ELF-1 (cell line): ENCODE measurements at regions not wholly inside any gene's neighbourhood (a gene's known extent, or its start where the extent isn't known, plus 50 kb on each side); places are given as distances from the start of the nearest gene placed in this dataset.

ENCODE experiments used
- DNase-seq: peaks from one replicate; pipeline ENCODE4 v3.0.0-alpha.2; 2016; ENCODE audit warnings: low read depth, low spot score

- DNase-seq, result no peak
Measured at GRCh38 chr2:60657673-60658072, 98.4 kb upstream of the PAPOLG start.

GRCh38 chr2:60659026-60659425 lies 97.0 kb upstream of the PAPOLG start:
- DNase-seq, result no peak

GRCh38 chr2:60661073-60661738 lies 94.9 kb upstream of the PAPOLG start:
- DNase-seq, result no peak

DNA sequence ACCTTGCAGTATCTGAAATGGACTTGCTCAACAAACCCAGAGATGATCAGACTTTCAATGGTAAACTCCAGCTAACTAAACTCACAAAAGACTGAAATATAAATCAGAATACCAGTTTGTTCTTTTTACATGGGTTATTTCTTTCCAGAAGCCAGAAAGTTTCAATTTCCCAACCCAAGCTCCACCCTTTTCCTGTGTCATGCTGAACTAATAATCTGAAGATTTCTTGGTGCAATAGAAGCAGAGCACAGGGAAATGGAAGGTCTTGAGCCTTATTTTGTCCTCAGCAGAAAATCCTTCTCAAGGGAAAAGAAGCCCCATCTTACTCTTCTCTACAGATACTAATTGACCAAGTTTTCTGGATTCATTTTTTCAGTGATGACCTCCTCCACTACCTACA lies 93.3 kb upstream of the PAPOLG start:
- no peak for DNase-seq

- DNase-seq, result no peak
Measured at GRCh38 chr2:60671966-60672365, 84.1 kb upstream of the PAPOLG start.

DNA sequence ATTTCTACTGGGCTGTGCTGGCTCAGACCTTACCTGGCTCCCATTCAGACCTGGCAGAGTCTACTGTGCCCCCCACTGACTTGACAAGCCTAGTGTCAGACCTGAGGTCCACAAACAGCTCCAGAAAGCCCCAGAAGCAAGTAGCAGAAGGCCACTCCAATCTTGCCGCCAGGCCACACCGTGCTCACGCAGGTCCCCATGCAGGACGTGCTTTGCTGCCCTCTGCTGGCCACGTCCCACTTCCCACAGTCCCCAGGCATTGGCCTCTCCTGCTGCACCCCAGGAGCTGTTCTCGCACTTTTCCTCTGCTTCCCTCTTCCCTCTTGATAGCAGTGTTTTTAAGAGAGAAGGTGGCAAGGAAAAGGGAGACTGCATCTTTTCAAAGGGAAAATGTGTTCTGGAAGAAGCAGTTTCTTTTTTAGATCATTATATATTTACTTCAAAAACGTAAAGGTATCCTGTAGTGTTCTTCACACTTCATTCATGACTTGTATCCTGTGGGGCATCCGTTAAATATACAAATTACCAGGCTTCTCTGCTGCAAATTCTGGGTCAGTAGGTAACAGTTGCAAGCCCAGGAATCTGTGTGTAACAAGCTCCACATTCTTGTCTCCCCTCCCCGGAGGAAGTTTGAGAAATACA lies 81.4 kb upstream of the PAPOLG start:
- DNase-seq, result peak; percentile 90

DNA sequence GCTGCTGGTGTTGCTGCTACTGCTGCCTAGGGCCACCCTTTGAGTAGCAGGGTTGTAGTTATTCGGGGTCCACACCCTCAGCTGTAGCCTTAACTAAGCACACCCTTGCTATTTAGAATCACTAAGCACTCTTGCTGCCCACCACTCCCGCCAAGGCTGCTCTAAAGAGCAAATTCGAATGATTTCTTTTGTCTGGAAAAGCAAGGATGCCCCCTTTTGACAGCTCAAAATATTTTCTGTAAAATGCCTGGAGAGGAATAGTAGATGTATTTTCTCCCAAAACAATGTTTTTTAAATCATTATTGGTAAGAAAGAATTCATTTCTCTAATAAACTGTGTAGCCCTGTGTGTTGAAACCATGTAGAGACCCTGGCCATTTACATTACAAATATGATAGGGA lies 80.8 kb upstream of the PAPOLG start:
- DNase-seq, result no peak

GRCh38 chr2:60676706-60677330 lies 79.2 kb upstream of the PAPOLG start:
- DNase-seq, result no peak

DNA sequence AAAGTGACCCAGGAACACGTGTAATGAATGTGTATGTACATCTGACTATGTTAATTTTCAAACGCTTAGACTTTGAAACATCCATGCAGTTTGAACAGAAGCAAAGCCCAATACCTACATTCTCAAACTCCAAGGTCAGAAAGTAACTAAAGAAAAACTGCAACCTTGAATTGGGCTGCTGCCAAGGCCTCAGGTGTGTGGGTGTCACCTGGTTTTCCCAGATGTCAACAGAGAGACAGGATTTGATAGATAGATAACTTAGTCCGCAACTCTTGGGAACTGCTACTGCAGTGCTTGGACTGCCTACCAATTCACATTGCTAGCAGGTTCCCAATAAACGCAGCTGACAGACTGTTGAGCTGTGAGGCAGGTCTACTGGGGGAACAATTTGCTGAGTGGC lies 78.7 kb upstream of the PAPOLG start:
- DNase-seq, result no peak

GRCh38 chr2:60678551-60678950 lies 77.5 kb upstream of the PAPOLG start:
- no peak for DNase-seq

DNA sequence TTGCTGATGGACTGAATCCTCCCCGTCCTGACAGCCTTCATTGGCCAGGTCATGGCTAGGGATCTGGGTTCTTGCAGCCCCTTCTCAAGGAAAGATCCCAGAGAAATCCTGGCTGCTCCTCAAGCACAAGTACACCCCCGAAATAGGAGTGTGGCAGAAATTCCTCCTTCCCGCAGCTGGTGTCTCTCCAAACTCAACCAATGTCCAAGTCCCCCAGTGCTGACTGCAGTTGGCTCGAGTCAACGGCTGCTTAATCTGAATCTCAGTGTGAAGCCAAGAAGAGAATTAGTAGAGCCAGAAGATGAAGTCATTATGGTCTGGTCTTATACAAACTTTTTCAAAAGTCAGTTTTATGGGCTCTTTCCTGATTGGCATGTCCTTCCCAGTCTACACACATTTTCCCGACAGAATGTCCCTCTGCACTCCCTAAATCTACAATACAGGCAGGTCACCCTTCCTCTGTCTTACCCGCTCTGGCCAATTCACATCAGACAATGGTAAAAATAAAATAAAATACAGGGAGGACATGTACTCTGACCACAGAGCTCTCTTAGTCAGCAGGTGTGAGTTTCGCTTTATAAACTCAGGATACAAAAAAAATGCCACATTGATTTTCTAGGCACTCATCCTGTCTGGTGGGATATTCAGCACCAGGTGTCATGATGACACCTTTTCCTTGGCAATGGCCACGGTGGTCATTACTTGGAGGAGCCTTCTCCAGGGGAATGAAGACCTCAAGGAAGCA lies 76.9 kb upstream of the PAPOLG start:
- no peak for DNase-seq

GRCh38 chr2:60693551-60693950 lies 62.5 kb upstream of the PAPOLG start:
- no peak for DNase-seq

DNA sequence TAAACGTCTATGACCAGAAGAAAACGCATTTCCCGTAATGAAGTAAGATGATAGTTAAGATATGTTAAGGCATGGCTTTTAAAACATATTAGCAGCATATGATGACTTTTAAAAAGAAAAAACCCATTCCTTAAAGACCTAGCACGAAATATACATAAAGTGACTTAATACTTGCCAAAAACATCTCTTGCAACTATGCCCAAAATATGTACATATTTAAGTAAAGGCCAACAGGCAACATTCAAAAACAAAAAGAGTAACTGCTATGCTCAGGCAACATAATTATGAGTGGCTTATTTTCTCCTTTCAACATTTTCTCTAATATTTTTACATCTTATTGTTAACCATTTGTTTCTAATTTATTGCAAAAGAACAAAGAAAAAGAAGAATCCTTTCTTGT lies 60.3 kb upstream of the PAPOLG start:
- no peak for DNase-seq

- no peak for DNase-seq
Measured at GRCh38 chr2:60699617-60700016, 56.5 kb upstream of the PAPOLG start.

DNA sequence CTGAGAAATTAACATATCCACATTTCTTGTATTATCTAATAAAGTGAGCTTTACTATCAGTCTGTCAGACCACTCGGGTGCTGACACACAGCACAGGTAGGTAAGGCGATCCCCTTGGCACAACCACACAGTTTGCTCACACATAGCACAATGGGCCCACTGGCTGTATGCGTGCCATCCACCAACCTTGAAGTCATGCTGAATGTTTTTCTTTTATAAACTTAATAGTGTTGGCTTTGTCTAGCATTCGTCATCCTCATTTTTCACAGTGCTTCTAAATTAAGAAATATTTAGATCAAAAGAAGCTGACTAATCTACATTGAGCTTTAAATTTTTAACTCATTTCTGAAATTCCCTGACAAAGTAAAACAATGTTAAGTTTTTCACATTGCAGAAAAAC lies 50.0 kb upstream of the PAPOLG start:
- no peak for DNase-seq
